ENCODE measurements at regions not wholly inside any gene's neighbourhood (a gene's known extent, or its start where the extent isn't known, plus 50 kb on each side); places are given as distances from the start of the nearest gene placed in this dataset.

- ChIA-PET POLR2A (no interaction called here), CTCF (no interaction called here)
- Mint-ChIP-seq H3K27ac (no peak overlapping the region), H3K9me3 (no peaks in the 10 kb centered on the region), H3K4me3 (no peak overlapping the region), H3K27me3 (no peaks in the 10 kb centered on the region), H3K4me1 (no peaks in the 10 kb centered on the region), H3K36me3 (ENCODE audit: low read depth) (no peaks in the 10 kb centered on the region)
- no peak for DNase-seq
These were observed 416.8 kb downstream of the NR2F2 start for GRCh38 chr15:96747291-96747690.

GRCh38 chr15:96750361-96750760 is 419.9 kb downstream of the NR2F2 start:
- H3K4me1 Mint-ChIP-seq: no peaks in the 10 kb centered on the region
- CTCF ChIA-PET: no interaction called here
- H3K27ac Mint-ChIP-seq: no peak overlapping the region
- H3K4me3 Mint-ChIP-seq: no peak overlapping the region
- DNase-seq: no peak
- H3K36me3 Mint-ChIP-seq (ENCODE audit: low read depth): no peaks in the 10 kb centered on the region
- POLR2A ChIA-PET: no interaction called here
- H3K27me3 Mint-ChIP-seq: no peaks in the 10 kb centered on the region
- peaks cover 4% of the 10 kb centered on the region for H3K9me3 Mint-ChIP-seq

GRCh38 chr15:96756146-96756545 is 425.6 kb downstream of the NR2F2 start:
- peaks cover 9% of the 10 kb centered on the region for H3K9me3 Mint-ChIP-seq
- H3K27me3 Mint-ChIP-seq: no peaks in the 10 kb centered on the region
- H3K4me1 Mint-ChIP-seq: no peaks in the 10 kb centered on the region
- ChIA-PET POLR2A (no interaction called here), CTCF (interaction anchor here (0.6 kb wide), 1 partner anchor 435 kb away, joined by 3 read pairs; no protein-coding TSS in a partner anchor)
- no peak overlapping the region for H3K27ac Mint-ChIP-seq
- H3K4me3 Mint-ChIP-seq: no peak overlapping the region
- no peaks in the 10 kb centered on the region for H3K36me3 Mint-ChIP-seq (ENCODE audit: low read depth)
- DNase-seq: no peak

GRCh38 chr15:96756656-96757055 is 426.2 kb downstream of the NR2F2 start:
- POLR2A ChIA-PET: no interaction called here
- Mint-ChIP-seq H3K4me1 (no peaks in the 10 kb centered on the region), H3K27ac (no peak overlapping the region), H3K27me3 (no peaks in the 10 kb centered on the region), H3K4me3 (no peak overlapping the region), H3K9me3 (peaks cover 9% of the 10 kb centered on the region), H3K36me3 (ENCODE audit: low read depth) (no peaks in the 10 kb centered on the region)
- CTCF ChIA-PET: no interaction called here
- no peak for DNase-seq

- H3K4me1 Mint-ChIP-seq: no peaks in the 10 kb centered on the region
- peaks cover 3% of the 10 kb centered on the region for H3K9me3 Mint-ChIP-seq
- DNase-seq: no peak
- no peak overlapping the region for H3K27ac Mint-ChIP-seq
- ChIA-PET POLR2A (no interaction called here), CTCF (no interaction called here)
- no peak overlapping the region for H3K4me3 Mint-ChIP-seq
- no peaks in the 10 kb centered on the region for H3K36me3 Mint-ChIP-seq (ENCODE audit: low read depth)
- no peaks in the 10 kb centered on the region for H3K27me3 Mint-ChIP-seq
These were observed 432.1 kb downstream of the NR2F2 start for GRCh38 chr15:96762566-96762965.

- no peak overlapping the region for H3K4me3 Mint-ChIP-seq
These were observed 434.0 kb downstream of the NR2F2 start for GRCh38 chr15:96764501-96764900.

DNA sequence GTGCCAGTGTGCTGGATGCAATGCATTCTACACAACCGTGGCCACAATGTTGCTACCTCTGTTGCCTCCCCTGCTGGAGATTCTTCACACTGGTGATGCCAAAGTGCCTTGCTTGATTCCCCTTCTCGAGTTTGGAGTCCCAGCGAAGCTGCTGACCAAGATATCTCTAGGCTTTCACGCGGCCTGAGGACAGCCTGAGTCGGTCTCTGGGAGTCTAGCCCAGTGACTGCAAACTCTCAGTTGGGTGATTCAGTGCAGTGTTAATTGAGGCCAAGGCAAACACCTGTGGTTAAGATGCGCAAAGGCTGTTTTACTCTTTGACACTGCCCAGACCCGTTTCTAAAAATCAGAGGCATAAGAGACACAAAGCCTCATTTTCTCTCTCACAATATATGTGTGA is 434.4 kb downstream of the NR2F2 start:
- no peak for DNase-seq
- CTCF ChIA-PET: no interaction called here
- Mint-ChIP-seq H3K4me3 (no peak overlapping the region), H3K27ac (no peak overlapping the region), H3K9me3 (peaks cover 4% of the 10 kb centered on the region), H3K27me3 (no peaks in the 10 kb centered on the region), H3K4me1 (no peaks in the 10 kb centered on the region), H3K36me3 (ENCODE audit: low read depth) (no peaks in the 10 kb centered on the region)
- POLR2A ChIA-PET: no interaction called here

More at GRCh38 chr15:96764501-96764900, 434.0 kb downstream of the NR2F2 start:
- no peaks in the 10 kb centered on the region for H3K4me1 Mint-ChIP-seq
- no peaks in the 10 kb centered on the region for H3K36me3 Mint-ChIP-seq (ENCODE audit: low read depth)
- DNase-seq: no peak
- POLR2A ChIA-PET: no interaction called here
- no peaks in the 10 kb centered on the region for H3K27me3 Mint-ChIP-seq
- H3K9me3 Mint-ChIP-seq: peaks cover 3% of the 10 kb centered on the region
- CTCF ChIA-PET: no interaction called here
- H3K27ac Mint-ChIP-seq: no peak overlapping the region

- POLR2A ChIA-PET: no interaction called here
- H3K36me3 Mint-ChIP-seq (ENCODE audit: low read depth): no peaks in the 10 kb centered on the region
- DNase-seq: no peak
- peaks cover 7% of the 10 kb centered on the region for H3K9me3 Mint-ChIP-seq
- CTCF ChIA-PET: no interaction called here
- no peak overlapping the region for H3K27ac Mint-ChIP-seq
- no peaks in the 10 kb centered on the region for H3K4me1 Mint-ChIP-seq
- no peaks in the 10 kb centered on the region for H3K27me3 Mint-ChIP-seq
- no peak overlapping the region for H3K4me3 Mint-ChIP-seq
These were observed 435.9 kb downstream of the NR2F2 start for GRCh38 chr15:96766366-96766765.

DNA sequence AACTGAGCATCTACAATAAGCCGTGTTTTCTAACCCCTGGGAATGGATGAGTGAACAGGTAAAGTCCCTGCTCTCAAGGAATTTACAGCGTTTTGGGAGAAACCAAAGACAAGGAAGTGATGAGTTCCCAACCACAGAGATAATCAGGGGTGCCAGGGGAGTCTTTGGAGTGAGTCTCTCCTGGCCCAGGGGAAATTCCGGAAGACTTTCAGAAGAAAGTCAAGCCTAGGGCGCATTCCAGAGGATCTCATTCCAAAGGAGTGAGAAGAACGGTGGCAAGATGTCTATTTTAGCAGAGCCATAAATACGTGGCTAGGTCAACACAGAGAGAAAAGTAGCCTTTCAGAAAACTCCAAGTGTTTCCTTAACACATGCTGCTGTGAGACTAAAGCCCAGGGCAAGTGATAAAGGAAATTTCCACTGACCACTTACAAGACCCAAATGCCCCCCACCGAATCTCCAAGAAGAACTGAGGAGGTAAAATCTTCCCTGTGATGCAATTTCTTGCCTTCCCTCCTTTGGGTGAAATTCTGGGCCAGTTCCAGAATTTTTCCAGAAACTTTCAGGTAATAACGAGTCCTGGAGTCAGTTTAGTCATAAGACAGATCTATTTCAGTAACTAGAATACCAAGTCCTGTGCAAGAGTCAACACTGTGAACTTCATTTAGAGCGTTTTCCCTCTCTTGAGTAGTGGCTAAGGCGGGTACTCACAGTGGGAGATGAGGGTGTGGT is 437.4 kb downstream of the NR2F2 start:
- no peaks in the 10 kb centered on the region for H3K27me3 Mint-ChIP-seq
- CTCF ChIA-PET: no interaction called here
- POLR2A ChIA-PET: no interaction called here

GRCh38 chr15:96768435-96768789 is 437.9 kb downstream of the NR2F2 start:
- POLR2A ChIA-PET: no interaction called here
- CTCF ChIA-PET: no interaction called here
- Mint-ChIP-seq H3K36me3 (ENCODE audit: low read depth) (no peaks in the 10 kb centered on the region), H3K4me3 (no peak overlapping the region), H3K9me3 (peaks cover 8% of the 10 kb centered on the region), H3K4me1 (no peaks in the 10 kb centered on the region), H3K27ac (no peak overlapping the region), H3K27me3 (no peaks in the 10 kb centered on the region)
- DNase-seq: no peak

More for the DNA sequence above, 437.4 kb downstream of the NR2F2 start:
- Mint-ChIP-seq H3K4me1 (no peaks in the 10 kb centered on the region), H3K36me3 (ENCODE audit: low read depth) (no peaks in the 10 kb centered on the region), H3K4me3 (no peak overlapping the region), H3K9me3 (peaks cover 8% of the 10 kb centered on the region), H3K27ac (no peak overlapping the region)
- no peak for DNase-seq

- DNase-seq: no peak
- ChIA-PET CTCF (no interaction called here), POLR2A (no interaction called here)
- no peak overlapping the region for H3K27ac Mint-ChIP-seq
- no peaks in the 10 kb centered on the region for H3K4me1 Mint-ChIP-seq
- peaks cover 10% of the 10 kb centered on the region for H3K9me3 Mint-ChIP-seq
- H3K36me3 Mint-ChIP-seq (ENCODE audit: low read depth): no peaks in the 10 kb centered on the region
- no peak overlapping the region for H3K4me3 Mint-ChIP-seq
- no peaks in the 10 kb centered on the region for H3K27me3 Mint-ChIP-seq
These were observed 440.5 kb downstream of the NR2F2 start for GRCh38 chr15:96771035-96771434.

GRCh38 chr15:96774216-96774615 is 443.7 kb downstream of the NR2F2 start:
- no peak for DNase-seq
- no peak overlapping the region for H3K4me3 Mint-ChIP-seq
- peaks cover 10% of the 10 kb centered on the region for H3K9me3 Mint-ChIP-seq
- no peaks in the 10 kb centered on the region for H3K27me3 Mint-ChIP-seq
- no peak overlapping the region for H3K27ac Mint-ChIP-seq
- ChIA-PET POLR2A (no interaction called here), CTCF (no interaction called here)
- H3K4me1 Mint-ChIP-seq: no peaks in the 10 kb centered on the region
- H3K36me3 Mint-ChIP-seq (ENCODE audit: low read depth): no peaks in the 10 kb centered on the region

DNA sequence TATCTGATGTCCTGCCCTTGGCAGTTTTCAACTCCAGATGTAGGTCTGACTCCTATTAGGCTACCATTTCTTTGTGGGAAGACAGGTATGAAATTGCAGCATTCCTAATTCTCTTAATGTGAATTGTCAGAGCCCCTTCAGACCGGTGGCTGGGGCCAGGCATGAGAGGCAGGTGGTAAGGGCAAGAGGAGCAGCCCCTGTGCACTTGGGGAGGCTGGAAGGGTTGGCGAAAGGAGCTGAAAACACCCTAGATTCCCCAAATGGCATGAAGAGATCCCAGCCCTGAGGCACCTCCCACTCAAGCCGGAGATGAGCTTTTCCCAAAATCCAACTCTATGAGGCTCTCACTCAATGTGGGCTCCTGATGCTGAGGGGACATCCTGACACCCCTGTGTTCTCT is 453.2 kb downstream of the NR2F2 start:
- ChIA-PET CTCF (no interaction called here), POLR2A (no interaction called here)
- H3K27ac Mint-ChIP-seq: no peak overlapping the region
- H3K27me3 Mint-ChIP-seq: no peaks in the 10 kb centered on the region
- no peak overlapping the region for H3K4me3 Mint-ChIP-seq
- no peaks in the 10 kb centered on the region for H3K36me3 Mint-ChIP-seq (ENCODE audit: low read depth)
- no peak for DNase-seq
- H3K4me1 Mint-ChIP-seq: no peaks in the 10 kb centered on the region
- H3K9me3 Mint-ChIP-seq: peaks cover 14% of the 10 kb centered on the region

DNA sequence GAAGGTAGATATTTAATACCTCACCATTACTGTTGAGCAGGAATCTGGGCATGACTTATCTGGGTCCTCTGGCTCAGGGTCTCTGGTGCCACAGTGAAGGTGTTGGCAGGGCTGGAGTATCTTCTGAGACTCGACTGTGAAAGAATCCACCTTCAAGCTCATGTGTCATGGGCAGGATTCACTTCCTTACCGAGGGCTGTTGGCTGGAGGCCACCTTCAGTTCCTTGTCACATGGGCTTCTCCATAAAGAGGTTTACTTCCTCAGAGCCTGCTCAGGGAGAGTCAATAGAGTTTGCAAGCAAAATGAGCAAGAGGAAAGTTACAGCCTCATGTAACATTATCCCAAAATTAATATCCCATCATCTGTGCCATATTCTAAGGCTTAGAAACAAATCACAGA is 459.5 kb downstream of the NR2F2 start:
- ChIA-PET POLR2A (no interaction called here), CTCF (no interaction called here)
- DNase-seq: no peak
- Mint-ChIP-seq H3K27me3 (no peaks in the 10 kb centered on the region), H3K4me3 (no peak overlapping the region), H3K4me1 (no peaks in the 10 kb centered on the region), H3K27ac (no peak overlapping the region), H3K36me3 (ENCODE audit: low read depth) (no peaks in the 10 kb centered on the region), H3K9me3 (no peaks in the 10 kb centered on the region)

DNA sequence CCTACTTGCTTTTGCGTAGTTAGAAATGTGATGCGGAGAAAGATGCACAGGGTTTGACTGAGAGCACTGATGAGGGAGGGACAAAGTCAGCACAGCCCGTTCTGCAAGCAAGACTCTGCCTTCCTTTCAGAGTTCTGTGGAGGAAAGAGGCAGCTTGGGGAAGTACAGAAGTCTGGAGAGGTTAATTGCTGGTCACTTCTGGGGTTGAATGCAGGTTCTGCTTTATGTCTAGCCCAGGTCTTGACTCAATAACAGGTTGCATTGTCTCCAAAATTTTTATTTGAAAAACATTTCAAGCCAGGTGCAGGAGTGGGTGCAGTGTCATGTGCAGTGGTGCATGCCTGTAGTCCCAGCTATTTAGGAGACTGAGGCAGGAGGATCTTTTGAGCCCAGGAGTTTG is 461.7 kb downstream of the NR2F2 start:
- ChIA-PET POLR2A (no interaction called here), CTCF (no interaction called here)
- no peaks in the 10 kb centered on the region for H3K9me3 Mint-ChIP-seq
- no peaks in the 10 kb centered on the region for H3K27me3 Mint-ChIP-seq
- no peaks in the 10 kb centered on the region for H3K36me3 Mint-ChIP-seq (ENCODE audit: low read depth)
- H3K4me1 Mint-ChIP-seq: no peaks in the 10 kb centered on the region
- no peak for DNase-seq
- H3K27ac Mint-ChIP-seq: no peak overlapping the region
- no peak overlapping the region for H3K4me3 Mint-ChIP-seq
